HG03159 (cell line): ENCODE measurements at regions not wholly inside any gene's neighbourhood (a gene's known extent, or its start where the extent isn't known, plus 50 kb on each side); places are given as distances from the start of the nearest gene placed in this dataset.

ENCODE experiments used
- ATAC-seq: cut with Tn5 transposase; IDR thresholded peaks from one replicate; pipeline ENCODE4 v1.9.1; 2021; ENCODE audit warnings: mild to moderate bottlenecking, moderate library complexity; ENCODE audit not compliant: unreplicated experiment

DNA sequence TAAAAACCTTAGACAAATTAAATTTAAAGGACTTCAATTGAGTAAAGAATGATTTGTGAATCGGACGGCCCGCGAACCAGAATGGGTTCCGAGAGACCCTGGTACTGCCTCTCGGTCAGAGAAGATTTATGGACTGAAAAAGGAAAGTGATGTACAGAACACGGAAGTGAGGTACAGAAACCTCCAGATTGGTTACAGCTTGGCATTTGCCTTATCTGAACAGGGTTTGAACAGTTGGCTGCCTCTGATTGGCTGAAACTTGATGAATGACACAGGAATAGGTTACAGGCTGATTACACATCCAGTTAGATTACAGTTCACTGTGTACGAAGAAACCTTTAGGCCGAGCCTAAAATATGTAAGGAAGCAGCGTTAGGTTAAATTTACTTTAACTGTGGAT lies 156.5 kb upstream of the EGFLAM start:
- no peak for ATAC-seq

DNA sequence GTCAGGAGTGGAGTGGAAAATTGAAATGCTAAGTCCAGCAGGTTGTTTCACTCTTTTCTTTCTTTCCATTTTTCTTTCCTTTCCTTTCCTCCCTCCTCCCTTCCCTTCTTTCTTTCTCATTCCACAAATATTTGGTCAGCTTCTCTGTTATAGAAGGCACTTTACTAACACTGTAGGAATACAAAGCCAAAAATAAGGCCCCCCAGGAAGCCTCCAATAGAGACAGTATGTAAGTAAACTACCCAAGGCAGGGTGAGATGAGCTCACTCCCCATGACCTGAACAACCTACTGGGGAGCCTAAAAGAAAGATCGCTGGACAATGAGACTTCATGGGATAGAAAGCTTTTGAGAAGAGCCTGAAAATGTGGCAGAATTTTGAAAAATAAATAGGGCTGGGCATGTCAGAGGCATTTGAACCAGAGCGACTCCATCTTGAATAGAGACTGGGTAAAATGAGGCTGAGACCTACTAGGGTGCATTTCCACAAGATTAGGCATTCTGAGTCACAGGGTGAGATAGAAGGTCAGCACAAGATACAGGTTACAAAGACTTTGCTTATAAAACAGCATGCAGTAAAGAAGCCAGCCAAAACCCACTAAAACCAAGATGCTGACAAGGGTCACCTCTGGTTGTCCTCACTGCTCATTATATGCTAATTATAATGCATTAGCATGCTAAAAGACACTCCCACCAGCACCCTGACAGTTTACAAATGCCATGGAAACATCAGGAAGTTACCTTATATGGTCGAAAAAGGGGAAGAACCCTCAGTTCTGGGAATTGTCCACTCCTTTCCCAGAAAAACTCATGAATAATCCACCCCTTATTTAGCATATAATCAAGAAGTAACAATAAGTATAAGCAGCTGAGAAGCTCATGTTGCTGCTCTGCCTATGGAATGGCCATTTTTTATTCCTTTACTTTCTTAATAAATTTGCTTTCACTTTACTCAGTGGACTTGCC lies 158.9 kb upstream of the EGFLAM start:
- no peak for ATAC-seq

DNA sequence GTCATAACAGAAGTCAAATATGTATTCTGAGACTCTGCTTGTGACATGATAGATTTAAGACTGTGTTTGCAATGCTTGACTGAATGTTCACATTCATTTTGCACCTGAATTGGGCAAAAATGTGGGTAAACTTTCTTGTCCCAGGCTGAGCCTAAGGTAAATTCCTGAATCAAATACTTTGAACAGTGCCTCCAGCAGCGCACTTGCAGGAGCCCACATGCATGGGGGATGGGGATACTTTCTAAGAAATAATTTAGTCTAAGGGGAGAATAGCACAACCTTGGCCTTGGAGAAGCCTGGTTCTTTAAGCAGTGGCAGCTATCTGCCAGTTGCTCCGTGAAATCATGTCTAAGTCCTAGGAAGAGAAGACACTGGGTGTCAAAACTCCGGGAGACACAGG lies 163.5 kb upstream of the EGFLAM start:
- no peak for ATAC-seq

DNA sequence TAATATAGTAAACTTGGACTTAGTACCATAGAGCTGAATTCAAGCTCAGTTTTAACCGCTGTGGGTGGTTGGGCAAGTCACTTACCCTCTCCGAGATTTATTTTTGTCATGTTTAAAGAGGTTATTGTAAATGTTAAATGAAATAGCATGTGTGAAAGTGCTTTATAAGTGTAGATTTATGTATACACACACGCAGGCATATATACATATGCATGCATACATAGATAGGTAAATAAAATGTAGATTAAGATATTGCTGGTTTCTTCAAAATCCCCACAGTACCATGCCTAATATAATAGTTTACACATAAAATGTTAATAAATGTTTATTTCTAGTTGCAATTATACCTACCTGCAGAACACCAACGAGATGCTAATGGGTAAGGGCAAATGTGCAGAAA lies 164.5 kb upstream of the EGFLAM start:
- no peak for ATAC-seq

DNA sequence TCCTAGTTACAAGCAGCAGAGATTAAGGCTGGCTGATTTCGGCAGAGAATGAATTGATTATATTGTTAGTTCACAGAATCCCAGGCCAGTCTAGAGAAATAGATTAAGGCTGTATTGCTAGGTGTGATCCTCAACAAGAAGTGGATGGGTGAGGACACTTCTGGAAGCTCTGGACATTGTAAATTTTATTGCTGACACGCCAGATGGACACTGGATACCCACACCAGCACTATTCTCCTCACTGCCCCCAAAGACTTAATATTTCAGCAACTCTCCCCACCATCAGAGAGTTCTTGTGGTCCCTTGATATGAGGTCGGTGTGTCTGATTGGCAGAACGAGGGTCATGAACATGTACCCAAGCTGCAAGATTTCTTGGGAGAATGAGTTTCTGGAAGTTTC lies 171.6 kb upstream of the EGFLAM start:
- ATAC-seq: no peak

DNA sequence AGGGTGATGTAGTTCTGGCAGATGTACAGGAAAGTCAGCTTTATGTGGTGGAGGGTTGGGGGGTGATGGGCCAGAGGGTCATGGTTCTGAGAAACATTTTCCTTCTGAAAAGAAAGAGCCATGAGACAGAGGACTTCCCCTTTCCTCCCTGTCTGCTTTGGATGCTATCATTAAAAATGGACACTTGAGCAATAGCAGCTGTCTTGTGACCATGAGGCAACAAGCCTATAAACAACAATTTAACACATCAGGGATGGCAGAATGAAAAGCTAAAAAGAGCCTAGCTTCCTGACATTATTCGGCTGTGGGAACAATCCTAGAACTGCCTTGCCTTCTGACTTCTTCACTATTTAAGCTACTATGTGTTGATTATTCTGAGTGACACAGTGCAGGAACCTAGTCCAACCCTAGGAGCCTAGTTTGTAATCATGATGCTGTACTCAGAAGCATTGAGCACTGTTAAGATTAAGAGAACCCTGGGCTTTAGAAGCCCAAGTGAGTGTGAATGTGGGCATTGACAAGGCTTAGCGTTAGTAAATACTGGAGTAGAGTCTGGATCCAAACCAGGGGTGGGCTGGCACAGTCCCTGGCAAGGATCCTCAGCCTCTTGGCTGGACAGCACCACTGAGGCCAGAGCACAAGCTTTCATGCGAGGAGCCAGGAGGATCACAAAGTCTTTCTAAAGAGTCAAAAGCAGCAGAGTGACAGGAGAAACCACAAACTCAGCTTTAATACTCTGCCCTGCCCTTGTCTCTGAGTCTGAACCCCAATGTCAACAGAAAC lies 178.5 kb upstream of the EGFLAM start:
- no peak for ATAC-seq

DNA sequence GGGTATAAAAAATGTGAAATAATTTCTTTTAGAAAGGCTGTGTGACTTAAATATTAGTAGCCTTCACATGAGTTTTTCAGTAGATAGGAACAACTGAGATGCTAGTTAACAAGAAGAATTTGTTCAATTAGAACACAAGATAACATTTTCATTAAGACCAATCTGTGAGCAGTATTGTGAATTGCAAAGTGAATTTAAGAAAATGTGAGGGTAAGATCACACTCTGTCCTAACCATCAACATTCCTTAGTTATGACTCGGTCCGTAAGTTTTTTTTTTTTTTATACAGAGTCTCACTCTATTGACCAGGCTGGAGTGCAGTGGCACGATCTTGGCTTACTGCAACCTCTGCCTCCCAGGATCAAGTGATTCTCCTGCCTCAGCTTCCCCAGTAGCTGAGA lies 180.2 kb upstream of the EGFLAM start:
- no peak for ATAC-seq

DNA sequence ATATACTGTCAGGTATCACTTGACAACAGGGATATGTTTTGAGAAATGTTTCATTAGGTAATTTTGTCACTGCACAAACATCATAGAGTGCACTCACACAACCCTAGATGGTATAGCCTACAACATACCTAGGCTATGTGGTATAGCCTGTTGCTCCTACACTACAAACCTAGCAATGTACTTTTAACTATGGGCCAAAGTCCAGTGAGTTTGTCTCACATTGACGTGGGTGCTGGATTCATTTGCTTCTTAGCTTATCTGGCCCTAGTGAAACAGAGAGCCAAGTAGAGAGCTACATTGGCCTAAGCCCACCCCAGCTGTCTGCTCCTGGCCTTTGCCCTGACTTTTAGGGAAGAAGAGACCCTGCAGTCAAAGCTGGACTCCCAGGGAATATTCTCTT lies 180.7 kb upstream of the EGFLAM start:
- ATAC-seq: no peak

DNA sequence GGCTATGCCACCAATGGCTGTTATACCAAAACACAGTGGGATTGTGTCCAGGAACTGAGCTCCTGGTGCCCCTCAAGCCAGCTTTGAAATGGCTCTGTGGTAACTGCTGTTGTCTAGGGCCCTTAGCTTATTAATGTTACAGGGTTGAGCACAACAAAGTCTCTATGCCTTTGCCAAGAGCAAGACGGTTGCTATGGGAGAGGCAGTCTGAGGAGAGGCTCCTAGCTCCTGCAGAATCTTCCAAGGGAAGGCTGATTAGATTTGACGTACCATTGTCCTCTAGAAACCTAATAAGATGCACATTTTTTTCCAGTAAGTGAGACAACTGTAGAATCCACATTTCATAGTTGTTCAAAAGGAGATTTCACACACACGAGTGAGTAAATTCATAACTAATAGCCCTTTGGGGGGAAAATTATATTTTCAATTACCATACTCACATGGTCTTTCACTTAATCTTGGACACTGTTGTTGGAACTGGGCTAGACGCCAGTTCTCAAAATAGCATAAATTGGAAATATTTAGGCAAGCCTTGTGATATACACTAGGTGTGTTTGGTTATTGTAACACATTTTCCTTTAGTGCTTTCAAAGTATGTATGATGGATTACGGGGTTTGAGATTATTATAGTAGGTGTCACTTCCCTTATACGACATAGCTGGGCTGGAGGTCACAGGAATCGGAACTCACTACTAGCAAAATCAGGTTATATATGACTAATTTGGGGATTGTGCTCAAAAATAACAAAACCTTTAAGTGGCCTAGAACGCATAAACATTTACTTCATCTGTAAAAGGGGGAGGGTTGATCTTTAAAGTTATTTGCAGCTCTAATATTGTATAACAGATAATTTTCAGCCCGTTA lies 186.3 kb upstream of the EGFLAM start:
- no peak for ATAC-seq

DNA sequence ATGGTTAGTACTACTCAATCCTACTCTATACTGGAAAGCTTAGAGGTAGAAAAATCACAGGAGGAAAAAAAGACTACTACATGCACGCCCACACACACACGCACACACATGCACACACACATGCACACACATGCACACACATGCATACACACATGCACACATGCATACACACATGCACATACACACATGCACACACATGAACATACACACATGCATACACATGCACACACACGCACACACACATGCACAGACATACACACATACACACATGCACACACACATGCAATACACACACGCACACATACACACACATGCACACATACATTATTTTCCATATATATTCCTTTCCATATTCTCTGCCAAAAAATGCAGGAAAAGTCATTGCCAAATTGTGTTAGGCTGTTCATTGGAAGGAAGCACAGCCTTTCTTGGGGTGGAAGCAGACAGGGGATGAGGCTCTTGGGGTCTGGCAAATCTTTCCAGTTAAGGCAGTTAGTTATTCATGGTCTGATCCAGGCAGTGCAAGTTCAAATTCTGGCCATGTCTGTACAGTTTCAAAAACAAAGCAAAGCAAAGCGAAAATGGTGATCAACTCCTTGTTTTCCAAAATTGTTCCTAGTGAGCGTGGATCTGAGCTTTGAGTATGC lies 187.9 kb upstream of the EGFLAM start:
- no peak for ATAC-seq

DNA sequence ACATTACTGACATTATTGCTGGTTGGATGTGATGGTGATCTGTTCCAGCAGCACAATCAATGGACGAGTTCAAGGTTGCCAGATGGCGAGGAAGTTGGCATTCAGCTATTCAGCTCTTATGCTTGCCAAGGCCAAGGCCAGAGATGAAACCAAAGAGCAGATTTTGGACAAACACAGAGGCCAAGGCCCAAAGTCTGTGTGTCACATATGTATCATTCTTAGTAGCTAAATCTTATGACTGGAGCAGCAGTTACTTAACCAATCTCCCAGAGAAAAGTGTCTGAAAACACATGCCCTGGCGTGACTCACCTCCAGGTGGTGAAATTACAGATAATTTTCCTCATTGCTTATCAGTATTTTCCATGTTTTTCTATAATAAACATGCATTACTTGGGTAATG lies 189.0 kb upstream of the EGFLAM start:
- ATAC-seq: no peak

DNA sequence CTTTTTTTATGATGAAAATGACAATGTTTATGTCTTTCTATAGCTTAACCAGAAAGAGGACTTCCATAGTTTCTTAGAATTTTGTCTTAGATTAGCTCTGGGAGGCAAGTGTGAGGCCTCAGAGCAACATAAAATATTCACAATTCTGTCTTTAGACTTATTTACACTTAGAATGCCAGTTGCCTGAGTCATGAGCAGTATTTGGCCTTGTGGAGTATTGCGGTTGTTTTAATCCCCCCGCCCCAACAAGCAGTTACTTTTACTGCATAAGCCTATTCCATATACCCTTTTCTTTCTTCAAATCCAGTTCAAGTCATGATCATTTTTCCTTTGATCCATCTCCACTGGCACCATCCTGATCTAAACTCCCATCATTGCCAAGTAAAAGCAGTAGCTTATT lies 198.0 kb upstream of the EGFLAM start:
- ATAC-seq: no peak

DNA sequence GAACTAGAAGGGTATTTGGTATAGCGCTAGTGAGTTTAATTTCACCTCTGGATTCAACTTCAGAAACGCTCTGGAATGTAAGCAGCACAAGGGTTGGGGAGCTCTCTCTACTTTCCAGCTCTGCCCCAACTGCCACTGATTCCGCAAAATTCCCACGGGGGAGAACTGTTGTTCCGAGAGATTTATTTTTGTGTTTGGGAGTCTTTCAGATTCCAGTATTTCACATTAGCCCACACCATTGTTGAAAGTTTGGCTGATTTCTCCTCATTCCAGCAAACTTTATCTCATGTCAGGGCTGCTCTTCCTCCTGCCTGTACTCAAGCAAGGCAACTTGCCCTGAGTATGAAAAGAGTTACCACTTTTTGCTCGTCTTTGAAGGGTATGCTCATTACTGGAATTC lies 198.5 kb upstream of the EGFLAM start:
- no peak for ATAC-seq

DNA sequence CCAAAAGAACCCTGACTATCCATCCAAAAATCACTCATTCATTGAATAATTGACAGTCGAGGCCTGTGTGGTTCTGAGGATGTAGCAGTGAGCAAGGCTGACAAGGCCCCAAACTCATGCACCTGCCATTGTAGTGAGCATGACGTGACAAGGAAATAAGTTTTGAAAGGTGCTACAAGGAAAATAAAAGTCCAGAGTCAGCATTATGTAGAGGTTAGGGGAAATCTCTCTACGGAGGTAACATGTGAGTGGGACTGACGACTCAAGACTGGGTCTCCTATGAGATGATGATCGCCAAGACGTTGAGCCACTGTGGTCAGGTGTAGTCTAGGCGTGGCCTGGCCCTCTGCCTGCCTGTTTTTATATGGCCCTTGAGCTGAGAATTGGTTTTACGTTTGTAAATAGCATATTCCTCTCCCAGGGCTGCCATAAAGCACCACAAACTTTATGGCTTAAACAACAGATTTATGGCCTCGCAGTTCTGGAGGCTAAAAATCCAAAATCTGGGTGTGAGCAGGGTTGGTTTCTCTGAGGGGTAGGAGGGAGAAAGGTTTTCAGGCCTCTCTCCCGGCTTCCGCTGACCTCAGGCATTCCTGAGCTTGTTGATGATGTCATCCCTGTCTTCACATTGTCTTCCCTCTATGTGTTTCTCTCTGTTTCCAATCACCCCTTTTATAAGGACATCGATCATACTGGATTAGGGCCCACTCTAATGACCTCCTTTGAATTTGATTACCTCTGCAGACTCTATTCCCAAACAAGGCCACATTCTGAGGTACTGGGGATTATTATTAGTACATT lies 206.4 kb upstream of the EGFLAM start:
- no peak for ATAC-seq

DNA sequence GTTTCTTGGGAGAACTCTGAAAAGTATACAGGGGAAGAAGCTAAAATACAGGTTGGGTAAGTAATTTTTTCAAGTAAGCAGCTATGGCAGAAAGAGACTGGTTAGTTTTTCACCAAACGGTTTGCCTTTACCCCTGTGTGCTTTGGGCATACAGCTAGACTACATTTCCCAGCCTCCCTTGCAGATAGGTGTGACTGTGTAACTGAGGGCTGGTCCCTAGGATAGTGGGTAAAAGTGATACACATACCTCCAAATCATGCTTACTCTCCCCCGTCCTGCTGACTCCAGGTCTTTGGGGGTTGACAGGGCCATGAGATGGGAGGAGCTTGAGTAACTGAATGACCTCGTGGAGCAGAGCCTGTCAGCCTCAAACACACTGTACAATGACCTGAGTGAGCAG lies 208.6 kb upstream of the GDNF start:
- ATAC-seq: no peak

DNA sequence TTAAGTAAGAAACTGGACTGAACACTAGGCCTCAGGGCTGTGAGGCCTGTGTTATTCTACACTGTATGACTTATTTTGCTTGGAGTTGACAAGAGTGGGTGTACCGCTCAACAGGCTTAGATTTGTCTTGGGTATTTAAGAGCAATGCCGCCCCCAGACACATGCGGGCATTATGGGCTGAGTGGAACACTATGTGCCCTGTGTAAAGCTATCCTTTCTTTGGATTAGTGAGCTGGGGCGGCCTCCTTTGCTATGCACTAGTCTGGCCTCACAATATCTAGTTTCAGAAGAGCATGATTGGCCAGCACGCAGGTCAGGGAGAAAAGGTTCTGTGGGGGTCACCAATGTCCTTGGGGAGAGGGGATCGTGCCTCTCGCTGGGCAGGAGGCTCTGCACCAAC lies 206.3 kb upstream of the GDNF start:
- no peak for ATAC-seq

DNA sequence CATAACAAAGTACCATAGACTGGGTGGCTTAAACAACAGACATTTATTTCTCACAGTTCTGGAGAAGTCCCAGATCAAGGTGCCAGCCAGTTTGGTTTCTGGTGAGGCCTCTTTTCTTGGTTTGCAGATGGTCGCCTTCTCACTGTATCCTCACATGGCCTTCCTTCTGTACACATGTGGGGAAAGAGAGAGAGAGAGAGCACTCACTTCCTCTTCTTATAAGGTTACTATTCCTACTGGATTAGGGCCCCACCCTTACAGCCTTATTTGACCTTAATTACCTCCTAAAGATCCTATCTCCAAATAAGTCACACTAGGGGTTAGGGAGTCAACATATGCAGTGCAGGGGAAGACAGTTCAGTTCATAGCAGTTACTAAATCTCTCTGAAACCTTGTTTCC lies 205.6 kb upstream of the GDNF start:
- ATAC-seq: no peak

DNA sequence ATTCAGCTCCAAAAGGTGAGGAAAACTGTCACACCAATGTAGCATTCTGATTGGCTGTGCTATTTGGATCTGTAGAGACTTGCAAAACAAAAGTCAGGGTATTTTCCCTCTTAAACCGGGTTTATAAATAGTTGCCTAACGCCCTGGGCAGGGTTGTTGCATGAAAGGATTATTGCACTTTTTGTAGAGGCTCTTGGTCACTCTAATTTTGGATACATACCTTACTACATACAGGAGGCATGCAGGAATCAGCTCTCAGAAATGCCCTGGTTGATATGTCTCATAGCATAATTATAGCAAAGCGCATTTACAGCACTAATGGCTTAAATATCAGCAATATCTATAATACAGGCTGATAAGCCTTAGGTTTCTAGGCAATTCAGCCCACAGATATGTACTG lies 200.0 kb upstream of the GDNF start:
- ATAC-seq: no peak

DNA sequence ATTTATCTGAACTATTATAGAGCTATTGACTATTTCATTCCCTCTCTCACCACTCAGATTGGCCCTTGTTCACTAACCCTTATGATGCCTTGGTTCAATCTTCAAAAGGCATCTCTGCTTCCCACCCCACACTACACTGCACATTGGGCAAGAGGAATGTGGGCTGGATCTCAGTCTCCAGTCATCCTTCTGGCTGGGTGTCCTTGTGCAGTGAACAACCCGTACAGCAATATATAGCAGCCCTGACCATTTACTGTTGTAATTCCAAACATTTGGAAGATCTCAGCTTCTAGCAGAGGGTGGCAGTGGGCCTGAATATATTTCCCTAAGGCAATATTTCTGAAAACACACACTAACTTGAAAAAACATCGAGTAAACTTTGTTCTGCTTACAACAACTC lies 199.2 kb upstream of the GDNF start:
- ATAC-seq: no peak

DNA sequence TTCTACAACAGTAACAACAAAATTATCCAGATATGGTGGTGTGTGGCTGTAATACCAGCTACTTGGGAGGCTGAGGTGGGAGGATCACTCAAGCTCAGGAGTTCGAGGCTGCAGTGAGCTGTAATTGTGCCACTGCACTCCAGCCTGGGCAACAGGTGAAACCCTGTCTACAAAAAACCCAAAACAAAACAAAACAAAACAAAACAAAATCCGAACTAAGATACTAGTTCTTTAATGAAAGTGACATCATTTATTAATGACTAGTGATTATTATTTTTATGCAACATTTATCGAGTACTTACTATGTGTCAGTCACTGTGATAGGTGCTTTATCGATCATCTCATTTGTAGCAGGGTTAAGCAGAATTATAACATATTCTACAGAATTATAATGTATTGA lies 196.9 kb upstream of the GDNF start:
- ATAC-seq: no peak
